H9 (cell line): ENCODE measurements at regions not wholly inside any gene's neighbourhood (a gene's known extent, or its start where the extent isn't known, plus 50 kb on each side); places are given as distances from the start of the nearest gene placed in this dataset.

Source experiments
- DNase-seq: peaks from one replicate; pipeline ENCODE4 v3.0.0-alpha.2; 2017
- H2AFZ ChIP-seq: one replicate; pipeline ENCODE4 v1.6.1; 2013; ENCODE audit warnings: mild to moderate bottlenecking, low read length, control low read depth, moderate library complexity
- H2AK5ac ChIP-seq: 2 replicates; pipeline ENCODE4 v1.6.1; 2013; ENCODE audit warnings: low read length, control low read depth, mixed read lengths; ENCODE audit not compliant: insufficient read length
- H2BK120ac ChIP-seq: one replicate; pipeline ENCODE4 v1.6.1; 2013; ENCODE audit warnings: low read depth, mild to moderate bottlenecking, low read length, control low read depth, inconsistent platforms; ENCODE audit not compliant: poor library complexity, severe bottlenecking
- H2BK12ac ChIP-seq: 2 replicates; pipeline ENCODE4 v1.6.1; 2013; ENCODE audit warnings: low read length, control low read depth, mixed read lengths, low read depth; ENCODE audit not compliant: insufficient read length
- H2BK15ac ChIP-seq: 2 replicates; pipeline ENCODE4 v1.6.1; 2013; ENCODE audit warnings: low read depth, low read length, control low read depth
- H2BK20ac ChIP-seq: one replicate; pipeline ENCODE4 v1.6.1; 2013; ENCODE audit warnings: low read depth, mild to moderate bottlenecking, low read length, control low read depth, inconsistent platforms; ENCODE audit not compliant: poor library complexity, severe bottlenecking
- H2BK5ac ChIP-seq: 2 replicates; pipeline ENCODE4 v1.6.1; 2013; ENCODE audit warnings: low read length, control low read depth, mixed read lengths; ENCODE audit not compliant: insufficient read length
- H3K14ac ChIP-seq: 2 replicates; pipeline ENCODE4 v1.6.1; 2013; ENCODE audit warnings: low read length, control low read depth; ENCODE audit not compliant: insufficient read depth
- H3K18ac ChIP-seq: 2 replicates; pipeline ENCODE4 v1.6.1; 2013; ENCODE audit warnings: low read depth, mild to moderate bottlenecking, mixed read lengths, low read length, control low read depth; ENCODE audit not compliant: insufficient read length
- H3K23ac ChIP-seq: 2 replicates; pipeline ENCODE4 v1.6.1; 2013; ENCODE audit warnings: low read length, control low read depth, mixed read lengths, low read depth; ENCODE audit not compliant: insufficient read length
- H3K23me2 ChIP-seq: 2 replicates; pipeline ENCODE4 v1.6.1; 2013; ENCODE audit warnings: low read depth, mild to moderate bottlenecking, mixed read lengths, low read length, control low read depth; ENCODE audit not compliant: insufficient read length, poor library complexity, severe bottlenecking
- H3K27ac ChIP-seq: 2 replicates; pipeline ENCODE4 v1.5.1; 2013; ENCODE audit warnings: low read length, control low read depth, mixed read lengths, low read depth; ENCODE audit not compliant: insufficient read length
- H3K27me3 ChIP-seq: 2 replicates; pipeline ENCODE4 v1.6.1; 2013; ENCODE audit warnings: low read length, control low read depth, inconsistent platforms; ENCODE audit not compliant: insufficient read depth
- H3K4ac ChIP-seq: 2 replicates; pipeline ENCODE4 v1.6.1; 2013; ENCODE audit warnings: low read depth, mild to moderate bottlenecking, control low read depth, inconsistent platforms, low read length, moderate library complexity
- H3K4me1 ChIP-seq: 2 replicates; pipeline ENCODE4 v1.6.1; 2013; ENCODE audit warnings: low read length, control low read depth, inconsistent platforms; ENCODE audit not compliant: insufficient read depth
- H3K4me2 ChIP-seq: 2 replicates; pipeline ENCODE4 v1.6.1; 2013; ENCODE audit warnings: low read length, control low read depth, mixed read lengths; ENCODE audit not compliant: insufficient read length, insufficient read depth
- H3K56ac ChIP-seq: 2 replicates; pipeline ENCODE4 v1.6.1; 2013; ENCODE audit warnings: low read depth, mild to moderate bottlenecking, mixed read lengths, low read length, control low read depth; ENCODE audit not compliant: insufficient read length
- H3K79me1 ChIP-seq: 2 replicates; pipeline ENCODE4 v1.6.1; 2013; ENCODE audit warnings: low read depth, mild to moderate bottlenecking, moderate library complexity, low read length, control low read depth, inconsistent platforms; ENCODE audit not compliant: insufficient read depth, poor library complexity, severe bottlenecking
- H3K79me2 ChIP-seq: 2 replicates; pipeline ENCODE4 v1.6.1; 2013; ENCODE audit warnings: low read length, control low read depth, inconsistent platforms; ENCODE audit not compliant: insufficient read depth
- H3K9ac ChIP-seq: 2 replicates; pipeline ENCODE4 v1.6.1; 2013; ENCODE audit warnings: low read length, control low read depth, mixed read lengths; ENCODE audit not compliant: insufficient read length; ENCODE audit errors: extremely low read depth
- H3K9me3 ChIP-seq: one replicate; pipeline ENCODE4 v1.6.1; 2013; ENCODE audit warnings: low read depth, low read length, inconsistent platforms; ENCODE audit not compliant: control insufficient read depth
- H3T11ph ChIP-seq: one replicate; pipeline ENCODE4 v1.6.1; 2013; ENCODE audit warnings: mild to moderate bottlenecking, low read length, control low read depth, inconsistent platforms
- H4K20me1 ChIP-seq: one replicate; pipeline ENCODE4 v1.6.1; 2013; ENCODE audit not compliant: control insufficient read depth, insufficient read length, insufficient read depth
- H4K5ac ChIP-seq: 2 replicates; pipeline ENCODE4 v1.6.1; 2013; ENCODE audit warnings: low read depth, mild to moderate bottlenecking, mixed read lengths, low read length, control low read depth; ENCODE audit not compliant: insufficient read length
- H4K8ac ChIP-seq: replicated peaks from 2 replicates; pipeline ENCODE4 v1.6.1; 2013; ENCODE audit warnings: low read length, control low read depth, mixed read lengths, low read depth; ENCODE audit not compliant: insufficient read length
- H4K91ac ChIP-seq: 2 replicates; pipeline ENCODE4 v1.6.1; 2013; ENCODE audit warnings: low read depth, mild to moderate bottlenecking, moderate library complexity, mixed read lengths, low read length, control low read depth; ENCODE audit not compliant: insufficient read length
- H3K27ac Mint-ChIP-seq, 3 experiments: 2 replicates in 2 of 3; 3 replicates in 1 of 3; pipeline ENCODE4 v1.8.0; 2020 to 2021; ENCODE audit warnings: mixed read lengths in 3 of 3, mild to moderate bottlenecking in 1 of 3, moderate library complexity in 1 of 3
- H3K27me3 Mint-ChIP-seq: 2 replicates; pipeline ENCODE4 v1.8.0; 2021; ENCODE audit warnings: low read depth, mild to moderate bottlenecking, moderate library complexity, mixed read lengths
- H3K36me3 Mint-ChIP-seq, 3 experiments: 2 replicates in 2 of 3; 3 replicates in 1 of 3; pipeline ENCODE4 v1.8.0; 2020 to 2021; ENCODE audit warnings: low read depth in 3 of 3, mixed read lengths in 3 of 3; ENCODE audit not compliant: insufficient read depth in 1 of 3
- H3K4me1 Mint-ChIP-seq, 2 experiments: 2 replicates each; pipeline ENCODE4 v1.8.0; 2020; ENCODE audit warnings: mixed read lengths in 2 of 2
- H3K4me3 Mint-ChIP-seq, 2 experiments: 2 replicates in 1 of 2; 3 replicates in 1 of 2; pipeline ENCODE4 v1.8.0; 2020 to 2021; ENCODE audit warnings: mild to moderate bottlenecking in 2 of 2, mixed read lengths in 2 of 2, moderate library complexity in 1 of 2
- H3K9me3 Mint-ChIP-seq, 2 experiments: 2 replicates in 1 of 2; 3 replicates in 1 of 2; pipeline ENCODE4 v1.8.0; 2020; ENCODE audit warnings: mild to moderate bottlenecking in 2 of 2, mixed read lengths in 2 of 2, moderate library complexity in 1 of 2
- WGBS: extraction: QIAGEN DNeasy Blood & Tissue Kit; methylation state at CpG from one replicate; pipeline ENCODE4 v1.1.7; 2013; ENCODE audit warnings: missing lambda C conversion rate, low lambda C conversion rate, mixed read lengths; ENCODE audit not compliant: insufficient read length; ENCODE audit errors: extremely low coverage; 5-methylcytosine and 5-hydroxymethylcytosine counted together
- TF ChIP-seq, protein P1 (sequence below): fragments of 200-600 bp; sonication (generic); conservative IDR thresholded peaks from 3 replicates; pipeline ENCODE4 v1.8.0; 2021; ENCODE audit warnings: antibody characterized with exemption, mild to moderate bottlenecking

DNA sequence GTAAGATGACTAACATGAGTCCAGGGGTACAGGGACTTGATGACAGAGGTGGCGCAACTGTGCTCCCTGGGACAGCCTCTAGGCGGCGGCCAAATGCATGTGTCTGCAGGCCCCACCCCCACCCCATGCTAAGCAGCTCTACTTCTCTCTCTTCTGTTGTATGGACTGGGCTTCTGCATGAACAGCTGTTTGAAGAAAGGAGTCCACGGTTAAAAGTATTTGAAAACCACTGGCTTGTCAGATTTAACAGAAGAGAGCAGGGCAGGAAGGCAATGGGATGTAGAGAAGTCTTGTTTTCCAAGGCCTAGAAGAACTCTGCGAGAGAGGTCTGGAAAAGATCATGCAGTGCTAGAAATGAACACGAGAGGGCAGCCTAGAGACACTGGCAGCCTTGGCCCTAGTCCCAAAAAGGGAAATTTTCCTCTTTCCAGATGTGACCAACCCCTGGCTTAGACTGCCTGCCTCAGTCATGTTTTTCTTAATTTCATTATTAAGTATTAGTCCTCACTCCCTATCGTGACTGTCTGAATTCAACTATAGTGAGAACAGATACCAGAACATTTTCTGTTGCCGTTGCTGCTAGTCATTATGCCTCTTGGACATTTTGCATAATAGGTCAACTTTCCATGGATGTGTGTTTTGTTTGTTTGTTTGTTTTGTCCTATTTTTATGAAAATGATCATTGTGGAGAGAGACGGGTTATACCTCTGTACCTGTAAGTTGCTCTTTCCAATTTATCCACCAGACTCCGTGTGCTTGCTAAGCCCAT, 265.0 kb downstream of the ADGRG6 start:
- no peak overlapping the region for H2BK20ac ChIP-seq
- no peak overlapping the region for H3K9ac ChIP-seq
- Mint-ChIP-seq H3K36me3 (no peaks in the 10 kb centered on the region), H3K27me3 (no peaks in the 10 kb centered on the region), H3K4me3 (no peak overlapping the region), H3K27ac (no peak overlapping the region; a peak in 1 of 7 replicates), H3K9me3 (peaks cover 0 to 1% of the 10 kb centered on the region in 2 experiments; a peak in 2 of 5 replicates), H3K4me1 (peaks cover 40 to 44% of the 10 kb centered on the region in 2 experiments)
- peaks cover 5% of the 10 kb centered on the region for H3K4me1 ChIP-seq
- H3K14ac ChIP-seq: no peak overlapping the region
- no peak overlapping the region for H2BK15ac ChIP-seq
- H4K91ac ChIP-seq: no peak overlapping the region
- no CpG with 5 or more reads among the region's 10 CpGs for WGBS
- no peaks in the 10 kb centered on the region for H3K79me2 ChIP-seq
- TF ChIP-seq, protein P1, sequence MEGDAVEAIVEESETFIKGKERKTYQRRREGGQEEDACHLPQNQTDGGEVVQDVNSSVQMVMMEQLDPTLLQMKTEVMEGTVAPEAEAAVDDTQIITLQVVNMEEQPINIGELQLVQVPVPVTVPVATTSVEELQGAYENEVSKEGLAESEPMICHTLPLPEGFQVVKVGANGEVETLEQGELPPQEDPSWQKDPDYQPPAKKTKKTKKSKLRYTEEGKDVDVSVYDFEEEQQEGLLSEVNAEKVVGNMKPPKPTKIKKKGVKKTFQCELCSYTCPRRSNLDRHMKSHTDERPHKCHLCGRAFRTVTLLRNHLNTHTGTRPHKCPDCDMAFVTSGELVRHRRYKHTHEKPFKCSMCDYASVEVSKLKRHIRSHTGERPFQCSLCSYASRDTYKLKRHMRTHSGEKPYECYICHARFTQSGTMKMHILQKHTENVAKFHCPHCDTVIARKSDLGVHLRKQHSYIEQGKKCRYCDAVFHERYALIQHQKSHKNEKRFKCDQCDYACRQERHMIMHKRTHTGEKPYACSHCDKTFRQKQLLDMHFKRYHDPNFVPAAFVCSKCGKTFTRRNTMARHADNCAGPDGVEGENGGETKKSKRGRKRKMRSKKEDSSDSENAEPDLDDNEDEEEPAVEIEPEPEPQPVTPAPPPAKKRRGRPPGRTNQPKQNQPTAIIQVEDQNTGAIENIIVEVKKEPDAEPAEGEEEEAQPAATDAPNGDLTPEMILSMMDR: peak; percentile 86
- H4K8ac ChIP-seq: no peak overlapping the region
- no peaks in the 10 kb centered on the region for H3K79me1 ChIP-seq
- no peak overlapping the region for H2BK120ac ChIP-seq
- H3K27ac ChIP-seq: no peak overlapping the region
- H3K9me3 ChIP-seq: no peaks in the 10 kb centered on the region
- no peak overlapping the region for H2BK5ac ChIP-seq
- H3K18ac ChIP-seq: no peak overlapping the region
- DNase-seq: peak; percentile 78
- no peak overlapping the region for H3K4ac ChIP-seq
- H2BK12ac ChIP-seq: no peak overlapping the region
- no peaks in the 10 kb centered on the region for H3K23me2 ChIP-seq
- H4K5ac ChIP-seq: no peak overlapping the region
- no peak overlapping the region for H2AFZ ChIP-seq
- no peak overlapping the region for H3K23ac ChIP-seq
- no peak overlapping the region for H3K4me2 ChIP-seq
- no peak overlapping the region for H3K56ac ChIP-seq
- no peak overlapping the region for H3T11ph ChIP-seq
- no peaks in the 10 kb centered on the region for H3K27me3 ChIP-seq
- no peaks in the 10 kb centered on the region for H4K20me1 ChIP-seq
- no peak overlapping the region for H2AK5ac ChIP-seq
